ENCODE measurements at regions not wholly inside any gene's neighbourhood (a gene's known extent, or its start where the extent isn't known, plus 50 kb on each side); places are given as distances from the start of the nearest gene placed in this dataset.

DNA sequence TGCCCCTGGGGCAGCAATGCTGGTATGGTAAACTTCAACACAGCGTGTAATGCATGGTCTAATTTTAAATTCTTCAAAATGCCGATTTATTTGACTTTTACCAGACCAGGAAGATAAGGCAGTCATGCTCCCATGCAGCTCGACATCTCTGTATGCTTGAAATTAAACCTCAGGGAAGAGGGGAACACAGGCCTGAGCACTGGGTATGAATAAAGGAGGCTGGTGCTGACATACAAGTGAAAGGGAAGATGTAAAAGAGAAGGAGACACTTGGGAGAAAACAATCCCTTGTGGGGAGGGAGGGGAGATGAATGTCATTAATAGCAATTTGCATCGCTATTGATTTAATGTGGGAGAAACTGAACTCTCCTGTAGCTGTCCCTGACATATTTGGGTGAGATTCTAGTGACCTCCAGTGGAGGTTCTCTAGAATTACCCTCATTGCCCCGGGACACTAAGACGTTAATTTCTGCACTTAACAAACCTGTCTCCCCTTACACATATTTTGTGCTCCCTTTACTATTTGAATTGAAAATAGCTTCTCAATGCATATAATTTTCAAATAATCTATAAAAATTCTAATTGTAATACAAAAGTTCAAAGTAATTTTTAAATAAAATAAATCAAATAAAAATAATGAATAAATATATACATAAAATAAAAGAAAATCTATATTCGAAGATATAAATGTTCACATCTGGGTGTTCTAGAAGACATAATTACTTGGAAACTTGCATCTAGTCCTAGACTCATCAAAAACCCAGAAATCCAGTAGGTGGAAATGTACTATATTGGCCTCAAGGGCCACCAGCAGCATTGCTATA, 283.1 kb downstream of the LMX1A start:
- FAIRE-seq (no peak), DNase-seq (ENCODE audit: low read depth in 1 of 2, low spot score in 1 of 2) (peak; percentile 37 to 59), ATAC-seq (peak in 1 of 2 experiments; percentile 87; a peak in 4 of 6 replicates)
- peak overlapping the region in 1 of 2 experiments; percentile 57; a peak in 3 of 6 replicates for H3K27ac ChIP-seq
- ChIA-PET POLR2A (no interaction called here), CTCF (interaction anchor here (0.5 to 3.5 kb wide), 39 partner anchors 8 to 1718 kb away, joined by 3 to 17 read pairs (median 4); no protein-coding TSS in a partner anchor)
- no peak overlapping the region; the same call in 2 of the 3 replicates for H3K4me2 ChIP-seq
- H3K4me3 ChIP-seq = no peak overlapping the region
- TF ChIP-seq RAD21 (conservative IDR thresholded peaks at IDR 0.05 in 1 of 2, IDR thresholded peaks at IDR 0.05 in 1 of 2) (peak; percentile 87 to 92), NR3C1 (IDR thresholded peaks at IDR 0.05) (no peak), SMC3 (IDR thresholded peaks at IDR 0.05) (peak; percentile 88)
- TF ChIP-seq, protein P1, sequence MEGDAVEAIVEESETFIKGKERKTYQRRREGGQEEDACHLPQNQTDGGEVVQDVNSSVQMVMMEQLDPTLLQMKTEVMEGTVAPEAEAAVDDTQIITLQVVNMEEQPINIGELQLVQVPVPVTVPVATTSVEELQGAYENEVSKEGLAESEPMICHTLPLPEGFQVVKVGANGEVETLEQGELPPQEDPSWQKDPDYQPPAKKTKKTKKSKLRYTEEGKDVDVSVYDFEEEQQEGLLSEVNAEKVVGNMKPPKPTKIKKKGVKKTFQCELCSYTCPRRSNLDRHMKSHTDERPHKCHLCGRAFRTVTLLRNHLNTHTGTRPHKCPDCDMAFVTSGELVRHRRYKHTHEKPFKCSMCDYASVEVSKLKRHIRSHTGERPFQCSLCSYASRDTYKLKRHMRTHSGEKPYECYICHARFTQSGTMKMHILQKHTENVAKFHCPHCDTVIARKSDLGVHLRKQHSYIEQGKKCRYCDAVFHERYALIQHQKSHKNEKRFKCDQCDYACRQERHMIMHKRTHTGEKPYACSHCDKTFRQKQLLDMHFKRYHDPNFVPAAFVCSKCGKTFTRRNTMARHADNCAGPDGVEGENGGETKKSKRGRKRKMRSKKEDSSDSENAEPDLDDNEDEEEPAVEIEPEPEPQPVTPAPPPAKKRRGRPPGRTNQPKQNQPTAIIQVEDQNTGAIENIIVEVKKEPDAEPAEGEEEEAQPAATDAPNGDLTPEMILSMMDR (IDR thresholded peaks at IDR 0.05) = peak; percentile 89
- no peaks in the 10 kb centered on the region; the same call in 2 of the 3 replicates for H3K9me3 ChIP-seq
- H3K4me1 ChIP-seq = peaks cover 5% of the 10 kb centered on the region; the same call in 1 of the 3 replicates
- 13% methylated on average over 7 of the region's 7 CpGs for WGBS (ENCODE audit: missing lambda C conversion rate)

GRCh38 chr1:165070675-165071074, 285.8 kb downstream of the LMX1A start:
- Histone ChIP-seq H3K4me2 (no peak overlapping the region), H3K4me3 (no peak overlapping the region), H3K4me1 (peaks cover 5% of the 10 kb centered on the region; the same call in 1 of the 3 replicates), H3K9me3 (no peaks in the 10 kb centered on the region), H3K27ac (no peak overlapping the region)
- ChIA-PET CTCF (interaction anchor here (0.8 to 1.0 kb wide), 3 partner anchors 1535 to 1709 kb away, joined by 3 to 4 read pairs (median 3); no protein-coding TSS in a partner anchor), POLR2A (no interaction called here)
- ATAC-seq = no peak
- FAIRE-seq = no peak
- DNase-seq (ENCODE audit: low read depth in 1 of 2, low spot score in 1 of 2) = no peak
- 68% methylated on average over 4 of the region's 4 CpGs for WGBS (ENCODE audit: missing lambda C conversion rate)
- no peak for TF ChIP-seq SREBF2 (IDR thresholded peaks at IDR 0.05)
- no peak for TF ChIP-seq CBX8 (IDR thresholded peaks at IDR 0.05)
- no peak for TF ChIP-seq FOSB (CRISPR knock-in tag; IDR thresholded peaks at IDR 0.05)
- no peak for TF ChIP-seq RFX5 (IDR thresholded peaks at IDR 0.05)
- TF ChIP-seq, protein P2, sequence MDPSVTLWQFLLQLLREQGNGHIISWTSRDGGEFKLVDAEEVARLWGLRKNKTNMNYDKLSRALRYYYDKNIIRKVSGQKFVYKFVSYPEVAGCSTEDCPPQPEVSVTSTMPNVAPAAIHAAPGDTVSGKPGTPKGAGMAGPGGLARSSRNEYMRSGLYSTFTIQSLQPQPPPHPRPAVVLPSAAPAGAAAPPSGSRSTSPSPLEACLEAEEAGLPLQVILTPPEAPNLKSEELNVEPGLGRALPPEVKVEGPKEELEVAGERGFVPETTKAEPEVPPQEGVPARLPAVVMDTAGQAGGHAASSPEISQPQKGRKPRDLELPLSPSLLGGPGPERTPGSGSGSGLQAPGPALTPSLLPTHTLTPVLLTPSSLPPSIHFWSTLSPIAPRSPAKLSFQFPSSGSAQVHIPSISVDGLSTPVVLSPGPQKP (IDR thresholded peaks at IDR 0.05; ENCODE audit: low read depth, low read length) = no peak
- no peak for TF ChIP-seq JUN (IDR thresholded peaks at IDR 0.05)
- no peak for TF ChIP-seq POLR2A (IDR thresholded peaks at IDR 0.05; ENCODE audit: low read length)
- no peak for TF ChIP-seq ESRRA (IDR thresholded peaks at IDR 0.05; ENCODE audit: borderline replicate concordance, low read length)
- TF ChIP-seq, protein P3, sequence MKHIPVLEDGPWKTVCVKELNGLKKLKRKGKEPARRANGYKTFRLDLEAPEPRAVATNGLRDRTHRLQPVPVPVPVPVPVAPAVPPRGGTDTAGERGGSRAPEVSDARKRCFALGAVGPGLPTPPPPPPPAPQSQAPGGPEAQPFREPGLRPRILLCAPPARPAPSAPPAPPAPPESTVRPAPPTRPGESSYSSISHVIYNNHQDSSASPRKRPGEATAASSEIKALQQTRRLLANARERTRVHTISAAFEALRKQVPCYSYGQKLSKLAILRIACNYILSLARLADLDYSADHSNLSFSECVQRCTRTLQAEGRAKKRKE (CRISPR knock-in tag; IDR thresholded peaks at IDR 0.05; ENCODE audit: low read depth) = no peak
- no peak for TF ChIP-seq KDM1A (IDR thresholded peaks at IDR 0.05; ENCODE audit: low read depth)
- no peak for TF ChIP-seq HOXB5 (CRISPR knock-in tag; IDR thresholded peaks at IDR 0.05)
- TF ChIP-seq RARB (CRISPR knock-in tag; IDR thresholded peaks at IDR 0.05) = no peak
- TF ChIP-seq, protein P4, sequence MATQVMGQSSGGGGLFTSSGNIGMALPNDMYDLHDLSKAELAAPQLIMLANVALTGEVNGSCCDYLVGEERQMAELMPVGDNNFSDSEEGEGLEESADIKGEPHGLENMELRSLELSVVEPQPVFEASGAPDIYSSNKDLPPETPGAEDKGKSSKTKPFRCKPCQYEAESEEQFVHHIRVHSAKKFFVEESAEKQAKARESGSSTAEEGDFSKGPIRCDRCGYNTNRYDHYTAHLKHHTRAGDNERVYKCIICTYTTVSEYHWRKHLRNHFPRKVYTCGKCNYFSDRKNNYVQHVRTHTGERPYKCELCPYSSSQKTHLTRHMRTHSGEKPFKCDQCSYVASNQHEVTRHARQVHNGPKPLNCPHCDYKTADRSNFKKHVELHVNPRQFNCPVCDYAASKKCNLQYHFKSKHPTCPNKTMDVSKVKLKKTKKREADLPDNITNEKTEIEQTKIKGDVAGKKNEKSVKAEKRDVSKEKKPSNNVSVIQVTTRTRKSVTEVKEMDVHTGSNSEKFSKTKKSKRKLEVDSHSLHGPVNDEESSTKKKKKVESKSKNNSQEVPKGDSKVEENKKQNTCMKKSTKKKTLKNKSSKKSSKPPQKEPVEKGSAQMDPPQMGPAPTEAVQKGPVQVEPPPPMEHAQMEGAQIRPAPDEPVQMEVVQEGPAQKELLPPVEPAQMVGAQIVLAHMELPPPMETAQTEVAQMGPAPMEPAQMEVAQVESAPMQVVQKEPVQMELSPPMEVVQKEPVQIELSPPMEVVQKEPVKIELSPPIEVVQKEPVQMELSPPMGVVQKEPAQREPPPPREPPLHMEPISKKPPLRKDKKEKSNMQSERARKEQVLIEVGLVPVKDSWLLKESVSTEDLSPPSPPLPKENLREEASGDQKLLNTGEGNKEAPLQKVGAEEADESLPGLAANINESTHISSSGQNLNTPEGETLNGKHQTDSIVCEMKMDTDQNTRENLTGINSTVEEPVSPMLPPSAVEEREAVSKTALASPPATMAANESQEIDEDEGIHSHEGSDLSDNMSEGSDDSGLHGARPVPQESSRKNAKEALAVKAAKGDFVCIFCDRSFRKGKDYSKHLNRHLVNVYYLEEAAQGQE (IDR thresholded peaks at IDR 0.05) = no peak
- TF ChIP-seq CHD2 (IDR thresholded peaks at IDR 0.05; ENCODE audit: low read length, partially characterized antibody) = no peak
- TF ChIP-seq, protein P5, sequence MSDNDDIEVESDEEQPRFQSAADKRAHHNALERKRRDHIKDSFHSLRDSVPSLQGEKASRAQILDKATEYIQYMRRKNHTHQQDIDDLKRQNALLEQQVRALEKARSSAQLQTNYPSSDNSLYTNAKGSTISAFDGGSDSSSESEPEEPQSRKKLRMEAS (IDR thresholded peaks at IDR 0.05) = no peak
- no peak for TF ChIP-seq ZFP36 (IDR thresholded peaks at IDR 0.05; ENCODE audit: borderline replicate concordance, partially characterized antibody)
- no peak for TF ChIP-seq RAD21 (conservative IDR thresholded peaks at IDR 0.05 in 1 of 2, IDR thresholded peaks at IDR 0.05 in 1 of 2)
- TF ChIP-seq TP53 (CRISPR knock-in tag; IDR thresholded peaks at IDR 0.05) = no peak
